SIG-M5 treated with dmso at 0.1 percent for 504 hours (cell line): ENCODE measurements at regions not wholly inside any gene's neighbourhood (a gene's known extent, or its start where the extent isn't known, plus 50 kb on each side); places are given as distances from the start of the nearest gene placed in this dataset.
"Not testable (repeated sequence)": the region's sequence is repeated elsewhere in the genome, so short reads cannot be mapped to it uniquely, and the experiment has no call there.

Experiments
- DNase-seq: peaks from one replicate; lab custom pipeline; 2025; ENCODE audit not compliant: unreplicated experiment; lab: John Stamatoyannopoulos, UW

- DNase-seq = no peak
Observed at GRCh38 chr21:27070861-27071670, 104.2 kb upstream of the ADAMTS5 start.

GRCh38 chr21:27068811-27069210 lies 101.9 kb upstream of the ADAMTS5 start:
- DNase-seq = no peak

GRCh38 chr21:27067226-27067625 lies 100.3 kb upstream of the ADAMTS5 start:
- no peak for DNase-seq

GRCh38 chr21:27062443-27062842 lies 95.6 kb upstream of the ADAMTS5 start:
- no peak for DNase-seq

- no peak for DNase-seq
Observed at GRCh38 chr21:27061770-27062169, 94.9 kb upstream of the ADAMTS5 start.

- no peak for DNase-seq
Observed at GRCh38 chr21:27060190-27060589, 93.3 kb upstream of the ADAMTS5 start.

GRCh38 chr21:27058673-27059605 lies 92.1 kb upstream of the ADAMTS5 start:
- no peak for DNase-seq

- no peak for DNase-seq
Observed at GRCh38 chr21:27057997-27058396, 91.1 kb upstream of the ADAMTS5 start.

- no peak for DNase-seq
Observed at GRCh38 chr21:27047658-27048314, 80.9 kb upstream of the ADAMTS5 start.

- DNase-seq = no peak
Observed at GRCh38 chr21:27047283-27047657, 80.4 kb upstream of the ADAMTS5 start.

- DNase-seq = no peak
Observed at GRCh38 chr21:27045281-27045985, 78.5 kb upstream of the ADAMTS5 start.

GRCh38 chr21:27043377-27043776 lies 76.5 kb upstream of the ADAMTS5 start:
- no peak for DNase-seq

- DNase-seq = no peak
Observed at GRCh38 chr21:27040738-27041469, 74.0 kb upstream of the ADAMTS5 start.

- no peak for DNase-seq
Observed at GRCh38 chr21:27036736-27037301, 69.9 kb upstream of the ADAMTS5 start.

- no peak for DNase-seq
Observed at GRCh38 chr21:27035791-27036190, 68.9 kb upstream of the ADAMTS5 start.

- DNase-seq = no peak
Observed at GRCh38 chr21:27034796-27035195, 67.9 kb upstream of the ADAMTS5 start.

- DNase-seq = no peak
Observed at GRCh38 chr21:27033471-27033870, 66.6 kb upstream of the ADAMTS5 start.

GRCh38 chr21:27026501-27026900 lies 59.6 kb upstream of the ADAMTS5 start:
- no peak for DNase-seq

- not testable (repeated sequence) for DNase-seq
Observed at GRCh38 chr21:27025708-27026107, 58.8 kb upstream of the ADAMTS5 start.

GRCh38 chr21:27024971-27025370 lies 58.1 kb upstream of the ADAMTS5 start:
- DNase-seq = no peak
